CD4-positive, alpha-beta T cell treated with Interleukin-21 for 1 hour (primary cell): ENCODE measurements at regions not wholly inside any gene's neighbourhood (a gene's known extent, or its start where the extent isn't known, plus 50 kb on each side); places are given as distances from the start of the nearest gene placed in this dataset.
A peak's percentile ranks its signal among the peaks of the same experiment; 100 is the strongest.

Experiments
- DNase-seq: peaks from one replicate; pipeline ENCODE4 v3.0.0-alpha.2; 2020

- no peak for DNase-seq
Measured at GRCh38 chr1:222096883-222097282, 355.0 kb upstream of the DUSP10 start.

GRCh38 chr1:222096476-222096772 lies 354.5 kb upstream of the DUSP10 start:
- DNase-seq: no peak

GRCh38 chr1:222095606-222096475 lies 354.0 kb upstream of the DUSP10 start:
- peak; percentile 70 for DNase-seq

GRCh38 chr1:222093518-222093917 lies 351.6 kb upstream of the DUSP10 start:
- no peak for DNase-seq

GRCh38 chr1:222090103-222090502 lies 348.2 kb upstream of the DUSP10 start:
- DNase-seq: no peak

- DNase-seq: no peak
Measured at GRCh38 chr1:222087221-222087920, 345.5 kb upstream of the DUSP10 start.

- no peak for DNase-seq
Measured at GRCh38 chr1:222084996-222085395, 343.1 kb upstream of the DUSP10 start.

GRCh38 chr1:222084048-222084447 lies 342.2 kb upstream of the DUSP10 start:
- DNase-seq: no peak

GRCh38 chr1:222081859-222082258 lies 340.0 kb upstream of the DUSP10 start:
- DNase-seq: no peak

GRCh38 chr1:222079566-222079965 lies 337.7 kb upstream of the DUSP10 start:
- no peak for DNase-seq

- DNase-seq: no peak
Measured at GRCh38 chr1:222077206-222077605, 335.3 kb upstream of the DUSP10 start.

GRCh38 chr1:222074317-222074716 lies 332.4 kb upstream of the DUSP10 start:
- DNase-seq: no peak

- DNase-seq: no peak
Measured at GRCh38 chr1:222073307-222073995, 331.6 kb upstream of the DUSP10 start.

- DNase-seq: no peak
Measured at GRCh38 chr1:222071387-222071786, 329.5 kb upstream of the DUSP10 start.

- DNase-seq: no peak
Measured at GRCh38 chr1:222068937-222069336, 327.0 kb upstream of the DUSP10 start.

GRCh38 chr1:222068101-222068500 lies 326.2 kb upstream of the DUSP10 start:
- DNase-seq: no peak

GRCh38 chr1:222066539-222066938 lies 324.6 kb upstream of the DUSP10 start:
- DNase-seq: no peak

- no peak for DNase-seq
Measured at GRCh38 chr1:222065234-222065633, 323.3 kb upstream of the DUSP10 start.

- DNase-seq: no peak
Measured at GRCh38 chr1:222064388-222065211, 322.7 kb upstream of the DUSP10 start.

GRCh38 chr1:222062640-222063039 lies 320.8 kb upstream of the DUSP10 start:
- DNase-seq: no peak

GRCh38 chr1:222061711-222062359 lies 319.9 kb upstream of the DUSP10 start:
- DNase-seq: no peak

GRCh38 chr1:222060210-222060916 lies 318.5 kb upstream of the DUSP10 start:
- DNase-seq: no peak
